NCI-H345 treated with DMSO at 0.1 percent for 48 hours (cell line): ENCODE measurements at regions not wholly inside any gene's neighbourhood (a gene's known extent, or its start where the extent isn't known, plus 50 kb on each side); places are given as distances from the start of the nearest gene placed in this dataset.

ENCODE experiments used
- DNase-seq: peaks from one replicate; lab custom pipeline; 2025; ENCODE audit not compliant: unreplicated experiment; lab: John Stamatoyannopoulos, UW

DNA sequence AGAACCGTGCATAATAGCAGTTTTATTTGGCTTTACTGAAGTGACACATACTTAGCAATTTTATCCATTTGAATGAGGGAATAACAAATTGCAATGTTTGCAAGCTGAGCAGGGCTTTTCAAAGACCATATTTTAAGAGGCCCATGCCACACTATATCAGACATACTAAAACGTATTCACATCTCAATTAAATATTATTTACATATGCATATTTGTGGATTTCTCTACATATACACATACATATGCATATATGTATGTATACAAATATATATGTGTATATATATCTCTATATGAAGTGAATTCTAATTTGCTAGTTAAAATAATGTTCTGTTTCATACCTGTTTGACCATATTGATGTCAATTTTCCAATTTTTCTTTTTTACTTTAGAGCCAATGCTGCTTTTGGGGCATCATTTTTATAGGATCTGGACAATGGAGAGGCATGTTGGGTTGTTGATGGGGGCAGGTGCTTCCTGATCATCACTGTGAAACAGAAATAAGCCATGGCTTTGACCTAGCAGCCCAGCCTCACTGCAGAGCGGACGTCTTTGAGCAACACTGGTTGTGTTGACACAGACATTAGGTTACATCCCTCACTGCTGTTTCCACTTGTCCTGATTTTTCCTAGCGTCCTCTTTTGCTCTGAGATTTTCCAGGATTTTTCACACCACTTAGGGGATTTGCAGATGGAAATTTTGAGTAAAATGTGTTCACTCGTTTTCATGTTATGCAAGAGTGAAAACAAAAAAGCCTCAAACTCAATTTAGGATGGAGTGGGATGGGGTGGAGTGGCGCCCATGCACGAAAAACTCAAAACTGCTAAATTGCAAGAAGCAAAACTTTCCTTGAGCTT is 56.9 kb downstream of the RDH14 start:
- DNase-seq = no peak

DNA sequence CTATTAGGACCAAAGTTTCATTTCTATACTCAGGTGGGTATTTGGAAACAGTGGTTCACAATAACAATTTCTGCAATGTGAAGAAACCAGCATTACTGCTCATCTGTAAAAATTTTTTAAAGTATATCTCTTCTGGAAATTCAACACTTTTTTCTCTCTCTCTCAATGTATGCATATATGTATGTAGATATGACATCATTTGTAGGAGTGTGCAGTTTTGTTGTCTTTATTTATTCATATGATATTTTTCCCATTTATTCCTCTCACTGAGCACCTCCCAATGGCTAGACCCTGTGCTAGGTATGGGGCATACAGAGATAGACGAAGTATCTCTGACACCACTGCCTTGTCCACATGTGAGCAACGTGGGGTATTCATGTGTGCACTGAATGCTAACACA is 58.3 kb downstream of the RDH14 start:
- DNase-seq = no peak

GRCh38 chr2:18501729-18502128 is 58.7 kb downstream of the RDH14 start:
- DNase-seq = no peak

DNA sequence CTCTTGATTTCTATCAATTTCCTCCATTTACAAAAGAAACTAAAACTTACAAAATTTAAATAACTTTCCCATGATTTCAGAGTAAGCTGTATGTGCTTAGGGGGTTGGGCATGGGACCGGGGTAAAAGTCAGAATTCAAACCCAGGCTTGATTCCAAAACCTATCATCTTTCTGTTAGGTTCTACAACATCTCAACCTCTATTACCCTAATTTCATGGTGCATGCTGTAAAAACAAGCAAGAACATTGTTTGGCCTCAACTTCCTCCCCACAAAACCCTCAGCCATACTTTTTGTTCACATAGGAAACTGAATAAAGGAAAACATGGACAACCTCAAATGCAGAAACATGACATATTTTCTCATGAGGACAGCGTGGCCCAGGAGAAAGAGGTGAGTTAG is 59.3 kb downstream of the RDH14 start:
- no peak for DNase-seq

DNA sequence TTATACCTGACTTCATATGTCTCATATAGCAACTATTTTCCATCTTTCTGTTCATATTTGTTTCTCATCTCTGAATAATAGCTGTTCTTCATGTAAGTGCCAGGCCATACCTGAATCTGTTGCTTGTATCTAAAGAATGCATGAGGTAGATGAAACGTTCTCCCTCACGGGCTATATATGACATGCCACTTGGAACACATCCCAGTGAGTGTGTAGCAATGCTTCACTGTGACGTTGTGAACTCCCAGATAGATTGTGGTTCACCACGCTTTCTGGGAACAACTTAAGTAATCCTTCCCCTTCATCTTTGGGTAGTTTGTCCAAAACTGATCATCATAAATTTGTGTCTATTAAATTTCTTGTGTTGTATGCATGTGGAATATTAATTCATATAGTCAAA is 60.1 kb downstream of the RDH14 start:
- DNase-seq = no peak

DNA sequence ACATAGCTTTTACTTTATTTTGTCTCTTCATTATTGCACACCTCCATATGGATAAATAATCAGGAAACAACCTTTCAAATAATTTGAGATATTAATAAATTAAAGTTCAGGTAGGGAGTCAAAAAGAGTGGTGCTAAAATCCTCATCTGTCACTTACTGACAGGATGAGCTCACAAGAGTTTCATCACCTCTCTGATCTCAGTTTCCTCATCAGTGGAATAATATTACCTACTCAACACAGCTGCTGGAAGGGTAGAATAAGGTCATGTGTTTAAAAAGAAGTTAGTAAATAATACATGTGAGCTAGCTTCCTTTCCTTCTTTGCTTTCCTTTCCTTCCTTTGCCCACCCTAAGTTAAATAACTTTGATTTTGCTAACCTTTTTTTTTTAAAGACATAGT is 61.9 kb downstream of the RDH14 start:
- DNase-seq = no peak

GRCh38 chr2:18496516-18496915 is 63.9 kb downstream of the RDH14 start:
- no peak for DNase-seq

DNA sequence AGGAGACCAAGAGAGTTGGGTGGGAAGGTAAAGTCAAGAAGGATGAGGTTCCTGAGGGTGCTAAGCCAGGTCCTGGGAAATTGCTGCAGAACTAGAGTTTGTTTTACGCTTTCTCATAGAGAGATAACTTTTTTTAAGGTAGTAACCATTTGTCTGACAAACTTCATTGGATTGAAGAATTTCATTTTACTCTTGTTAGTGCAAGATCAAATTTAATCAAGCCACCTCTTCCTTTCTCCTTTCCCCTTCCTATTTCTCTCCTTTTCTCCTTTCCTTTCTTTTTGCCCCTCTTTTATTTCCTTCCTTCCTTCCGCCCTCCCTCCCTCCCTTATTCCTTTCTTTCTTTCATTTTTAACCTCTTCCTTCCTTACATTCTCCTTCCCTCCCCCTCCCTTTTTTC is 65.4 kb downstream of the RDH14 start:
- DNase-seq = no peak

- DNase-seq = no peak
Measured at GRCh38 chr2:18492721-18493120, 67.7 kb downstream of the RDH14 start.

GRCh38 chr2:18491577-18491976 is 68.9 kb downstream of the RDH14 start:
- DNase-seq = no peak

GRCh38 chr2:18490901-18491300 is 69.6 kb downstream of the RDH14 start:
- no peak for DNase-seq

- no peak for DNase-seq
Measured at GRCh38 chr2:18487106-18487913, 73.1 kb downstream of the RDH14 start.

DNA sequence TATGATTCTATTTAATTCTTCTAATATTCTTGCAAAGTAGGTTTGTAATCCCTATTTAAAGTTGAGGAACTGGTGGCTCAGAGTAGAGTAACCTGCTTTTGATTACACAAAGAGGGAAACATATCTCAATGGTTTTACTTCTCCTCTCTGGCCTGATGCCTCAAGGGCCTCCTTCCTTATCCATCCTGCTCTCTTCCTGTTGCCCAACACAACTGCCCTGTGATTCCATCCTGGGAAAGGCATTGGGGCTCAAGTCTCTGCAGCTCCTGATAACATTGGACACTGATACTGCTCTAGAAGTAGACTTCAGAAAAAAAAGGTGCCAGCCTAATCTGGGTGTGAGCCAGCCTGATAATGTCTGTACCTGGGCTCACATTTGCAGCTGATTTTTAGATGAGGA is 75.8 kb downstream of the RDH14 start:
- no peak for DNase-seq

DNA sequence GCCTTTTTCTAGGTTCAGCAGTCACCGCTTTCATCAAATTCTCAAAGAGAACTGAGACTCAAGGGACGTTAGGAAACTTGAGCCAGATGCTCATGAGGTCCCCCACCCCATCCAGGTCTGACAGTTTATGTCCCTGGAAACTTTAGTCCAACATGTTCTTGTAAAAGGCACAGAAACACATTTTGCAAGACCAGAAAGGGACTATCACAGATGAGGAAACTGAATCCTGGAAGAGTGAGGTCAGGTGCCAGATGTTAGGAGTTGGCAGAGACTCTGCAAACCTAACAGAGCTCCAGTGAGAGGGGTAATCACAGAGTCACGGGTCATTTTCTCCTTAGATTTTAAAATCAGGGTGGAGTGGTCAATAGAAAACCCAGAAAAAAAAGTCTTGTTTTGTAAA is 76.6 kb downstream of the RDH14 start:
- no peak for DNase-seq

DNA sequence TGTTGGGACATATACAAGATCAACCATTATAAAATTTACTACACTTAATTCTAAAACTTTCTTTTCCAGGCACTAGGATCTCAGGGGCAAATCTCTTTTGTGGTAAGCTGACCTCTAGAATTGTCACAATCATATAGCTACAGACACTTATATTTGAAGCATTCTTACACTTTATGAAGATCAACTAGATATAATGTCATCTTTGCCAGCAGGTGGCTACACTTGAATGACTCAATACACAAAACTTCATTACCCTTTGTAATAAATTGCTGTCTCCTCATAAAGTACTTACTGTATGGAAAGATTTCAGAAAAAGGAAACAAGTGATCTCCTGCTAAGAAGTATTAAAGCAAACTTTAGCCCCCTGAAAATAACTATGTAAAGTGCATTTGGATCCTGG is 77.8 kb downstream of the RDH14 start:
- no peak for DNase-seq

GRCh38 chr2:18479947-18480369 is 80.5 kb downstream of the RDH14 start:
- DNase-seq = no peak

- no peak for DNase-seq
Measured at GRCh38 chr2:18477293-18477692, 83.2 kb downstream of the RDH14 start.

DNA sequence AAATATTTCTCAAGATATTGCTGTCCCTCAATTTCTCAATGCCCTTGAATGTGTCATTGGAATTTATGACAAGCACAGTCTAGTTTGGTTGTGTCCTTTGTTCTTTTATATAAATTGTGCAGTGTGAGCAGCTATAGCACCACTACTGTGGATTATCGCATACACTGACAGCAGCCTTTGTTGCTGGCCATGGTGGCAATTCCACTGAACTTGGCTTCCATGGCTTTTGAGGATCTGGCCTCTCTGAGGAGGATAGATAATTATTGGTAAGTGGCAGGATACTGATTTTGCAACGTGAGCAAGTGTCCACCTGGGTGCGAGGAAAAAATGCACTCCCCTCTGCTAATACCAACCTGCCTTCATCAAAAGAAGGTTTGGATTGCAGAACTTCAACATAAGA is 84.0 kb downstream of the RDH14 start:
- no peak for DNase-seq

GRCh38 chr2:18475884-18476283 is 84.6 kb downstream of the RDH14 start:
- no peak for DNase-seq

DNA sequence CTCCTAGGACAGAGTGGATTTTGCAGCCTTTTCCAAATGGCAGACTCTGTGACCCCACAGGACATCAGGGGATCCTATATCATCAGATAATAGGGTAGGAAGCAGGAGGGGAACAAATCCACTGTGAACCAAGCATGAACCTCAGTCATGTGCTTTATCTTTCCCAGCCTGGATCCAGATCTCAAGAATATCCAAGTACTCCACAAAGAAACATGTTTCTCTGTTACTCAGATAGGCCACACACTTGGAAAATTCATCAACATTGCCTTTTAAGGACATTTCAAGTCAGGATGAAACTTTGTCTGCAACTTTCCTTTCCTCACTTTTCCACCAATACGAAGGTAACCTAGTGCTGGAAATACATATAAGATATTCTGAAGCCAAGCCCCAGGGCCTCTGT is 85.8 kb downstream of the RDH14 start:
- no peak for DNase-seq

- DNase-seq = no peak
Measured at GRCh38 chr2:18473241-18474181, 86.9 kb downstream of the RDH14 start.
